Subcutaneous abdominal adipose tissue (tissue), 5 donors: ENCODE measurements at regions not wholly inside any gene's neighbourhood (a gene's known extent, or its start where the extent isn't known, plus 50 kb on each side); places are given as distances from the start of the nearest gene placed in this dataset.
A peak's percentile ranks its signal among the peaks of the same experiment; 100 is the strongest.

Experiments
- H3K27ac ChIP-seq: one replicate; pipeline ENCODE4 v1.7.0; 2013; ENCODE audit warnings: low read depth, mild to moderate bottlenecking, inconsistent platforms, low read length, moderate library complexity
- H3K27me3 ChIP-seq, 5 donors: one replicate each; pipeline ENCODE4 v1.7.0; 2013; ENCODE audit warnings: low read length in 5 of 5, inconsistent platforms in 1 of 5; ENCODE audit not compliant: control insufficient read depth in 5 of 5, insufficient read depth in 4 of 5
- H3K36me3 ChIP-seq, 5 donors: one replicate each; pipeline ENCODE4 v1.7.0; 2013; ENCODE audit warnings: low read length in 5 of 5; ENCODE audit not compliant: control insufficient read depth in 5 of 5, insufficient read depth in 5 of 5
- H3K4me1 ChIP-seq, 5 donors: one replicate each; pipeline ENCODE4 v1.7.0; 2013; ENCODE audit warnings: low read length in 5 of 5, mild to moderate bottlenecking in 3 of 5, moderate library complexity in 1 of 5; ENCODE audit not compliant: control insufficient read depth in 5 of 5, insufficient read depth in 5 of 5
- H3K4me3 ChIP-seq, 5 donors: one replicate each; pipeline ENCODE4 v1.7.0; 2013; ENCODE audit warnings: low read length in 5 of 5, low read depth in 1 of 5
- H3K9ac ChIP-seq, 5 donors: one replicate each; pipeline ENCODE4 v1.7.0; 2013; ENCODE audit warnings: low read length in 5 of 5, mild to moderate bottlenecking in 4 of 5, moderate library complexity in 3 of 5
- H3K9me3 ChIP-seq, 5 donors: one replicate each; pipeline ENCODE4 v1.7.0; 2013; ENCODE audit warnings: low read length in 5 of 5; ENCODE audit not compliant: control insufficient read depth in 5 of 5
- donor health status: healthy.
- donor health status: healthy.
- donor health status: healthy.
- donor health status: healthy.
- donor health status: healthy.

DNA sequence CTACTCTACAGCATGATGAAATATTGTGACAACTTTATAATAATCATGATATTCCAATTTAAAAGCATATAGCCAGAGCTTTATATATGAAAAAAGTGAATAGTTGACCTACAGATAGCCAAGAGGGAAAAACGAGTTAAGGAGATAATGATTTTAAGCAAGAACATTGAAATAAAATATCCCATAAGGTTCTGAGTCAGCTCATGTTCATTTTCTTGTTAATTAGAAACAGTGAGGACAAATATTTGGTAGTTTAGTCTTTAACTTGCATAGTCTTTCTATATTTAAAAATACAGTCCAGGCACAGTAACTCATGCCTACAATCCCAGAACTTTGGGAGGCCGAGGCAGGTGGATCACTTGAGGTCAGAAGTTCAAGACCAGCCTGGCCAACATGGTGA is 55.8 kb upstream of the CDH6 start:
- Histone ChIP-seq H3K4me3 (no peak overlapping the region), H3K9ac (no peak overlapping the region), H3K4me1 (peaks cover 0 to 2% (median 0%) of the 10 kb centered on the region in 5 donors), H3K9me3 (no peaks in the 10 kb centered on the region), H3K36me3 (no peaks in the 10 kb centered on the region), H3K27ac (no peak overlapping the region), H3K27me3 (no peaks in the 10 kb centered on the region)

DNA sequence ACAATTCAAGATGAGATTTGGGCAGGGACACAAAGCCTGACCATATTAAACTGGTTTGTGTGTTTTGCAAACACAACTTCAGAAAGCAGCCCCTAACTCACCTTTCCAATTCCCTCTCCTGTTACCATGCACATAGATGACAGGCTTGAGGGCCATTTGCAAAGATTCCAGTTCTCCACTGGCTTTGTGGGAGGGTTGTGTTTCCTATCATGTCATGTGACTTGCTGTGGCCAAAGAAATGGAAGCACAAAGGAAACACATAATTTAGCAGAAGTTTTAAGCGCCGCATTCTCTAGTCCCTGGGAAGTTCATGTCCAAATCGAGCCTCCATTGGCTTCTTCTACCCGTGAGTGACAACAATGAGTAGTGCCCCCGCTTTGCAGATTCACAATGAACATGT is 57.9 kb upstream of the CDH6 start:
- Histone ChIP-seq H3K4me1 (peaks cover 0 to 2% (median 0%) of the 10 kb centered on the region in 5 donors), H3K9ac (no peak overlapping the region), H3K27me3 (no peaks in the 10 kb centered on the region), H3K27ac (no peak overlapping the region), H3K4me3 (no peak overlapping the region), H3K9me3 (no peaks in the 10 kb centered on the region), H3K36me3 (no peaks in the 10 kb centered on the region)

GRCh38 chr5:31133488-31133887 is 60.0 kb upstream of the CDH6 start:
- Histone ChIP-seq H3K4me3 (no peak overlapping the region), H3K36me3 (no peaks in the 10 kb centered on the region), H3K27ac (no peak overlapping the region), H3K9ac (no peak overlapping the region), H3K4me1 (peaks cover 0 to 2% (median 0%) of the 10 kb centered on the region in 5 donors), H3K27me3 (no peaks in the 10 kb centered on the region), H3K9me3 (no peaks in the 10 kb centered on the region)

- H3K27ac ChIP-seq, result no peak overlapping the region
- no peak overlapping the region for H3K9ac ChIP-seq
- no peaks in the 10 kb centered on the region for H3K27me3 ChIP-seq
- no peaks in the 10 kb centered on the region for H3K36me3 ChIP-seq
- H3K9me3 ChIP-seq, result no peaks in the 10 kb centered on the region
- no peak overlapping the region for H3K4me3 ChIP-seq
- H3K4me1 ChIP-seq, result peaks cover 0 to 2% (median 0%) of the 10 kb centered on the region in 5 donors
Measured at GRCh38 chr5:31131381-31131891, 62.0 kb upstream of the CDH6 start.

DNA sequence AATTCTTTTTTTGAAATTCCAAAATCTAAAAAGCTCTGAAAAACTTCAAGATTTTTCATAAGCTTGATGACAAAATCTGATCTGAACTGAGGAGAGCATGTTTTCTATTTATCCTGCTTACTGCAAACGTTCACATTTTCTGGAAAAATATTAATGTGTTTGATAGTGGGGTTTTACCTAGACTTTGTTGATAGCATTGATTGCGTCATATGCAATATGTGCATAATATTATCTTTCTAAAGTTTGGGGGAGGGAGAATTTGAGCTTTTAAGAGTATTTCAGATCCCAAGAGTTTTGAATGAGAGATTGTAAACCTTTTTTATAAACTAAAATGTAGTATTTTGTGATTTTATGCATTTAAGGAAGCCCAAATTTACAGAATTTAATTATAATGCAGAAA is 62.8 kb upstream of the CDH6 start:
- Histone ChIP-seq H3K27me3 (no peaks in the 10 kb centered on the region), H3K36me3 (no peaks in the 10 kb centered on the region), H3K4me1 (peaks cover 0 to 2% (median 0%) of the 10 kb centered on the region in 5 donors), H3K4me3 (no peak overlapping the region), H3K9me3 (no peaks in the 10 kb centered on the region), H3K27ac (no peak overlapping the region), H3K9ac (no peak overlapping the region)

DNA sequence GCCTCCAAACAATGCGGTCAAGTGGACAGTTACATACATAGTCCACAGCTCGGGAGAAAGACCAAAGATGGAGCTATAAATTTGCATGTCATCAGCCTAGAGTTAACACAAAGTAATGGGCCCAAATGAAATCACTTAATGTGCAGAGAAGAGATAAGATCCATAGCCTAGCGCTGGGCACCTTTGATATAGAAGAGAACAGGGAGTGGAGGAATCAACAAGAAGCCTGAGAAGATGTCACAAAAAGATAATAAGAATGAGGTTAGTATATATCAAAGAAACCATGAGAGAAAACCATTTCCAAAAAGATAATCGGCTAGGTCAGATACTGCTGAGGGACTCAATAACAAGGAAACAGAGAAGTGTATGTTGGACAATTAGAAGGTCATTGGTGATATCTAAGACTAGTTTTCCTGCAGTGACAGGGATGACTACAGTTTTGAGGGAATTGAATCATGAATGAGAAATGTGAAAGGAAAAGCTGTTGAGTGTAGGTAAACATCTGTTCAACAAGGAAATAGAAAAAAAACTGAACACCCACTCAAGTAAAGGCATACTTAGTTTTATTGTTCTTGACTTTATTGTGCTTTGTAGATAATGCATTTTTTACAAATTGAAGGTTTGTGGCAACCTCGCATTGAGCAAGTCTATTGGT is 68.7 kb upstream of the CDH6 start:
- Histone ChIP-seq H3K27me3 (no peaks in the 10 kb centered on the region), H3K9me3 (no peaks in the 10 kb centered on the region), H3K4me3 (no peak overlapping the region), H3K9ac (no peak overlapping the region), H3K4me1 (peaks cover 0 to 17% (median 9%) of the 10 kb centered on the region in 5 donors), H3K27ac (no peak overlapping the region), H3K36me3 (no peaks in the 10 kb centered on the region)

DNA sequence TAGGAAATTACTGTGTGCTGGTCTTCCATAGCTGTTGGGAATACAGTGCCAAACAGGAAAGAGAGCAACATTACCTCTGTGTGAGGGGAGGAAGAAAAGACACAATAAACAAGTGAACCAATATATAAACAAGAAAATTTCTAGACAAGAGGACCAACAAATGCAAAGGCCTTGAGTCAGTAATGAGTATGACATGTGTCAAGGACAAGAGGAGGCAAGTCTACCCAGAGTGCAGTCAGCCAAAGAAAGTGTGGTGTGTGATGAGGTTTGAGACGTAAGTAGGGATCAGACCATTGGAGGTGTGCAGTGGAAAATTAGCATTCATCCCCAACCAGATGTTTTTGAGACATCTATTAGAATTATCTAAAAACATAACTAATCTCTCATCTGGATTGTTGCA is 69.5 kb upstream of the CDH6 start:
- Histone ChIP-seq H3K9me3 (no peaks in the 10 kb centered on the region), H3K9ac (no peak overlapping the region), H3K27me3 (no peaks in the 10 kb centered on the region), H3K27ac (no peak overlapping the region), H3K4me1 (peaks cover 0 to 25% (median 9%) of the 10 kb centered on the region in 5 donors), H3K4me3 (no peak overlapping the region), H3K36me3 (no peaks in the 10 kb centered on the region)

DNA sequence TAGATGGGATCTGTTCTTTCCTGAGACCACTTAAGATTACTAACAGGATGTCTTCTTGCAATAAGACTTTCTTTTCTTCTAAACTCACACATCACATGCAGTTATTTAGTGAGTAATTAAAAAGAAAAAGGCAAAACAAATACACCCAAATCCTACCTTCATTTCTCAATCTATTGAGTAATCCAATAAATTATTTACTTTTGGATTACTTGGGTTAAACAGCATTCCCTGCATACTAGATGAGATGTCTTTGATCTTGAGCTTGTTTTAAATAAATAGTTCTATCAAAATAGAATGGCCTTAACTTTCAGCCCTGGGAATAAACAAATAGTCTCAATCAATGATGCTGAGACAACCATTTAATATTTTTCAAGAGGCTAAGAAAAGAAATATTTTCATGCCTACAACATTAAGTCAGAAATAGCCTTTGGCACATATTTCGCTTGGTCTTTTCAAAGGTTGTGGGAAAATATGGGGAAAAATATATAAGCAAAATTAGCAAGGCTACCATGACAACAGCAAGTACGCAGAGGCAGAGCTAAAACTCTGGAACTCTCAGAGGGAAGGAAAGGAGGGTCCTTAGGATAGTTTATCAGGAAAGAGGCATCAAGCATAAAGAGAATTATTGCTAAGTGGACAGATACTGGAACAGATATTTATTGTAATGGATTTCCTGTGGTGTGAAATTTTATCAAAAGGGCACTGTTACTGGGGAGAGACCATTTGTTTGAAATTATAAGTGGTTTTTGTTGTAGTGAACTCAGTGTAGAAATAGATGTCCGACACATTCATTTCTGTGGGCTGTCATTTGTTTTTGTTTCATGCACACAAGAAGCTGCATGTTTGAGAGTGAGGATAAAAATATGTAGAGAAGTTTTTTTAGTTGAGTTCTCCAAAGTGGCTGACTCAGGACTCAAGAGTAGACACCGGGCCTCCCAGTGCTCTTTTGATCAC is 70.2 kb upstream of the CDH6 start:
- H3K9me3 ChIP-seq, result no peaks in the 10 kb centered on the region
- peak overlapping the region; percentile 13 for H3K27ac ChIP-seq
- H3K4me3 ChIP-seq, result no peak overlapping the region
- no peaks in the 10 kb centered on the region for H3K36me3 ChIP-seq
- no peak overlapping the region for H3K9ac ChIP-seq
- H3K27me3 ChIP-seq, result no peaks in the 10 kb centered on the region
- peaks cover 0 to 25% (median 9%) of the 10 kb centered on the region in 5 donors for H3K4me1 ChIP-seq

DNA sequence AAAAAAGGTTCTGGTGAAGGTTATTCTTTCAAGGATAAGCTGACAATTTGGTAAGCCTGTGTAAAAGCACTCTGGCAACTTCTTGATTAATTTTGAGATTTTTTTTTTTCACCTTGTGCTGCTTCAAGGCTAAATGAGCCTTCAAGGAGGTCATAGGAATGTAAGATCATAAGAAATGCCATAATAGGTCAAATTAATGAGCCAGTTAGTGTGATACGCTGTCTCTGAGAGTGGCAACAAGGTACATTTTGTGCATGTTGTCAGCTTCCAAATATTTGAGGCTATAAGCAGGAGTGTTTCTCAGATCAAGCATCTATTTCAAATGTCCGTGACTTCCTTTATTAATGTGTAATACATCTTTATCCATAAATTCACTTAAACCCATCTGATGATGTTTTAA is 72.3 kb upstream of the CDH6 start:
- Histone ChIP-seq H3K9ac (no peak overlapping the region), H3K27me3 (no peaks in the 10 kb centered on the region), H3K36me3 (no peaks in the 10 kb centered on the region), H3K4me1 (peaks cover 0 to 40% (median 19%) of the 10 kb centered on the region in 5 donors), H3K27ac (no peak overlapping the region), H3K4me3 (no peak overlapping the region), H3K9me3 (no peaks in the 10 kb centered on the region)

DNA sequence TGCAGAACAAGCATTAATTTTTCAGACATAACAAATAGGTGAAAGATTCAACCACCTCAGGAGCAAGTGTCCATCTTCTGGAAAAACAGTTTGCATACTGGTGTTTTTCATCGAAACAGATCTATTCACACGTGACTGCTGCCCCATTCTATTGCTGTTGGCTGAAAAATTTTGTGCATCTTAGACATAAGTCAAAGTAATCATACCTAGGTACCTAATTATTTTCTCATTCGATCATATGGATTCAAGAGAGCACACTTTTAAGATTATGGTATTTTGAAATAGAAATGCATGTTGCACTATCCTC is 72.9 kb upstream of the CDH6 start:
- Histone ChIP-seq H3K27ac (no peak overlapping the region), H3K27me3 (no peaks in the 10 kb centered on the region), H3K9me3 (no peaks in the 10 kb centered on the region), H3K9ac (no peak overlapping the region), H3K4me1 (peaks cover 0 to 41% (median 19%) of the 10 kb centered on the region in 5 donors), H3K4me3 (no peak overlapping the region), H3K36me3 (no peaks in the 10 kb centered on the region)
